Kidney (tissue), 13 donors: ENCODE measurements at regions not wholly inside any gene's neighbourhood (a gene's known extent, or its start where the extent isn't known, plus 50 kb on each side); places are given as distances from the start of the nearest gene placed in this dataset.
"Not testable (repeated sequence)": the region's sequence is repeated elsewhere in the genome, so short reads cannot be mapped to it uniquely, and the experiment has no call there.

Experiments
- DNase-seq, 5 donors: peaks; one replicate each; pipeline ENCODE4 v3.0.0-alpha.2; 2013 to 2020
- FAIRE-seq: peaks from 2 replicates; lab custom pipeline; 2012; peaks lifted over from hg19 to GRCh38; lab: Jason Lieb, UNC
- H3K27ac ChIP-seq, 2 donors: one replicate each; pipeline ENCODE4 v1.7.0; 2013; ENCODE audit warnings: low read depth in 2 of 2, low read length in 2 of 2, inconsistent platforms in 1 of 2
- H3K27me3 ChIP-seq: one replicate; pipeline ENCODE4 v1.7.1; 2013; ENCODE audit warnings: low read length, inconsistent platforms; ENCODE audit not compliant: control insufficient read depth, insufficient read depth
- H3K36me3 ChIP-seq, 3 donors: one replicate each; pipeline versions ENCODE4 v1.7.0 to v1.7.1; 2013; ENCODE audit warnings: low read length in 3 of 3, control low read depth in 1 of 3, inconsistent platforms in 1 of 3; ENCODE audit not compliant: insufficient read depth in 3 of 3, control insufficient read depth in 2 of 3
- H3K4me1 ChIP-seq, 3 donors: one replicate each; pipeline versions ENCODE4 v1.7.0 to v1.7.1; 2013; ENCODE audit warnings: low read length in 3 of 3, inconsistent platforms in 1 of 3, low read depth in 1 of 3; ENCODE audit not compliant: control insufficient read depth in 2 of 3, insufficient read depth in 2 of 3
- H3K4me3 ChIP-seq, 3 donors: one replicate each; pipeline versions ENCODE4 v1.7.0 to v1.8.1; 2013; ENCODE audit warnings: low read length in 3 of 3, control low read depth in 1 of 3, inconsistent platforms in 1 of 3
- H3K9ac ChIP-seq, 3 donors: one replicate each; pipeline versions ENCODE4 v1.7.0 to v1.7.1; 2013; ENCODE audit warnings: low read length in 3 of 3, control low read depth in 1 of 3, inconsistent platforms in 1 of 3
- H3K9me3 ChIP-seq, 3 donors: one replicate each; pipeline versions ENCODE4 v1.7.0 to v1.7.1; 2013; ENCODE audit warnings: low read length in 3 of 3, control low read depth in 1 of 3, inconsistent platforms in 1 of 3; ENCODE audit not compliant: control insufficient read depth in 2 of 3, insufficient read depth in 1 of 3
- CTCF ChIP-seq: IDR thresholded peaks from 3 replicates; pipeline ENCODE4 v1.5.1; 2012; ENCODE audit warnings: mild to moderate bottlenecking, moderate library complexity, borderline replicate concordance; ENCODE audit not compliant: insufficient read depth; ENCODE audit errors: extremely low read depth
- intact Hi-C: fragments of 100-400 bp; cut with DNase I; formaldehyde crosslinking; loops from one replicate; pipeline ENCODE4 v1.11.1; 2022
- donor health status: control.
- donor health status: control.
- donor health status: control.
- donor health status: control.
- donor health status: control.
- donor health status: DM: yes; HTN: yes; CAD: no.
- donor health status: Normal renal cell carcinoma (clear cell type).

- no peak for TF ChIP-seq CTCF
- H3K9me3 ChIP-seq, result no peaks in the 10 kb centered on the region
- no peaks in the 10 kb centered on the region for H3K27me3 ChIP-seq
- no peak overlapping the region for H3K9ac ChIP-seq
- no peaks in the 10 kb centered on the region for H3K4me1 ChIP-seq
- H3K4me3 ChIP-seq, result no peak overlapping the region
- H3K36me3 ChIP-seq, result no peaks in the 10 kb centered on the region
- no peak overlapping the region for H3K27ac ChIP-seq
- intact Hi-C loops, result no loop called here
- FAIRE-seq (no peak), DNase-seq (no peak)
Measured at GRCh38 chr13:21282065-21282464, 105.6 kb downstream of the MRPL57 start.

- FAIRE-seq, result no peak
Measured at GRCh38 chr13:21287331-21287907, 111.0 kb downstream of the MRPL57 start.

GRCh38 chr13:21289475-21289874 lies 113.0 kb downstream of the MRPL57 start:
- DNase-seq (no peak), FAIRE-seq (no peak)
- Histone ChIP-seq H3K9me3 (no peaks in the 10 kb centered on the region), H3K27me3 (no peaks in the 10 kb centered on the region), H3K9ac (no peak overlapping the region), H3K4me3 (no peak overlapping the region), H3K4me1 (no peaks in the 10 kb centered on the region), H3K27ac (no peak overlapping the region), H3K36me3 (no peaks in the 10 kb centered on the region)
- no peak for TF ChIP-seq CTCF
- intact Hi-C loops, result no loop called here

More at GRCh38 chr13:21287331-21287907, 111.0 kb downstream of the MRPL57 start:
- DNase-seq, result no peak
- no peak overlapping the region for H3K4me3 ChIP-seq
- no peak overlapping the region for H3K27ac ChIP-seq
- no peaks in the 10 kb centered on the region for H3K36me3 ChIP-seq
- intact Hi-C loops, result no loop called here
- no peak overlapping the region for H3K9ac ChIP-seq
- H3K4me1 ChIP-seq, result no peaks in the 10 kb centered on the region
- no peaks in the 10 kb centered on the region for H3K27me3 ChIP-seq
- TF ChIP-seq CTCF, result no peak
- H3K9me3 ChIP-seq, result no peaks in the 10 kb centered on the region

- not testable (repeated sequence) for H3K9ac ChIP-seq, H3K36me3 ChIP-seq, H3K27ac ChIP-seq, DNase-seq, H3K27me3 ChIP-seq, H3K4me3 ChIP-seq, H3K4me1 ChIP-seq, FAIRE-seq, H3K9me3 ChIP-seq
- intact Hi-C loops, result loop anchor here (10.0 kb wide), 1 partner anchor 184 kb away; no protein-coding TSS in a partner anchor
Measured at GRCh38 chr13:21290442-21291002, 114.1 kb downstream of the MRPL57 start.
